HG03139 (cell line): ENCODE measurements at regions not wholly inside any gene's neighbourhood (a gene's known extent, or its start where the extent isn't known, plus 50 kb on each side); places are given as distances from the start of the nearest gene placed in this dataset.

Source experiments
- ATAC-seq: cut with Tn5 transposase; IDR thresholded peaks from one replicate; pipeline ENCODE4 v1.9.1; 2021; ENCODE audit not compliant: unreplicated experiment

GRCh38 chr4:125072269-125072668 is 242.5 kb upstream of the FAT4 start:
- ATAC-seq: no peak

GRCh38 chr4:125070861-125071260 is 243.9 kb upstream of the FAT4 start:
- no peak for ATAC-seq

GRCh38 chr4:125062115-125063050 is 252.4 kb upstream of the FAT4 start:
- no peak for ATAC-seq

- no peak for ATAC-seq
These were observed 254.4 kb upstream of the FAT4 start for GRCh38 chr4:125060376-125060775.

- ATAC-seq: no peak
These were observed 265.0 kb upstream of the FAT4 start for GRCh38 chr4:125049711-125050110.

GRCh38 chr4:125045311-125045710 is 269.4 kb upstream of the FAT4 start:
- no peak for ATAC-seq

- no peak for ATAC-seq
These were observed 269.9 kb upstream of the FAT4 start for GRCh38 chr4:125044886-125045285.

GRCh38 chr4:125043486-125043885 is 271.3 kb upstream of the FAT4 start:
- no peak for ATAC-seq

GRCh38 chr4:125042041-125042440 is 272.7 kb upstream of the FAT4 start:
- ATAC-seq: no peak

- ATAC-seq: no peak
These were observed 273.3 kb upstream of the FAT4 start for GRCh38 chr4:125041372-125041930.

GRCh38 chr4:125039550-125039949 is 275.2 kb upstream of the FAT4 start:
- no peak for ATAC-seq

GRCh38 chr4:125022855-125023501 is 291.8 kb upstream of the FAT4 start:
- no peak for ATAC-seq

- no peak for ATAC-seq
These were observed 293.6 kb upstream of the FAT4 start for GRCh38 chr4:125021189-125021588.

GRCh38 chr4:125020089-125021034 is 294.4 kb upstream of the FAT4 start:
- ATAC-seq: no peak

- ATAC-seq: no peak
These were observed 297.9 kb upstream of the FAT4 start for GRCh38 chr4:125016892-125017299.

GRCh38 chr4:125013891-125014290 is 300.9 kb upstream of the FAT4 start:
- no peak for ATAC-seq

GRCh38 chr4:125011646-125012045 is 299.1 kb upstream of the ANKRD50 start:
- ATAC-seq: no peak

GRCh38 chr4:125010796-125011503 is 298.4 kb upstream of the ANKRD50 start:
- no peak for ATAC-seq

GRCh38 chr4:125008676-125009075 is 296.1 kb upstream of the ANKRD50 start:
- no peak for ATAC-seq

GRCh38 chr4:125004676-125005075 is 292.1 kb upstream of the ANKRD50 start:
- no peak for ATAC-seq
